ENCODE measurements at regions not wholly inside any gene's neighbourhood (a gene's known extent, or its start where the extent isn't known, plus 50 kb on each side); places are given as distances from the start of the nearest gene placed in this dataset.

DNA sequence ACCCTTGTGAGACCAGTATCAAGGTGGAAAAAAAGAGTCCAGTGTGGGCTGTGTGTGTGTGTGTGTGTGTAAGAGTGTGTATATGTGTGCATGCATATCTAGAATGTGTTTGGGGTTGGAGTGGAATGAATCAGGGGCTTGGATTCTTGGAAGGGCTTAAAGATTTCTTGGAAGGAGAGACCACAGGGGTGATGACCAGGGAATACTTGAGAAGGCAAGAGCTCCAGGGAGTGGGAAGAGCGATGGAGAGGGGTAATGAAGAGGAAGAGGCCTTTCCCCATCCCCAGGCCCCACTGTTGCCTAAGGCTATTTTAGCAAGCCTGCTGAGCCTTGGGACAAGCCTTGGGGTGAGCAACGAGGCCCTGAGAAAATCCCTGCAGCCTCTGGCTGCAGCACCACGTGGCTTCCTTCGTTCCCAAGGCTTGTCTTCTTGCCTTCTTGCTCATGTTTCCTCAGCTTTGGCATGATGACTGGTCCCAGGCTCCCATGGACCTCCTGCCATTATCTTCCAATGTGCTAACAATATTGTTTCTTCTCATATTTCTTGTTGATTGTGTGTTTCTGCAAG, 663.4 kb downstream of the INHBA start:
- no peaks in the 10 kb centered on the region for H3K36me3 ChIP-seq
- H3K9me3 ChIP-seq, result no peaks in the 10 kb centered on the region

DNA sequence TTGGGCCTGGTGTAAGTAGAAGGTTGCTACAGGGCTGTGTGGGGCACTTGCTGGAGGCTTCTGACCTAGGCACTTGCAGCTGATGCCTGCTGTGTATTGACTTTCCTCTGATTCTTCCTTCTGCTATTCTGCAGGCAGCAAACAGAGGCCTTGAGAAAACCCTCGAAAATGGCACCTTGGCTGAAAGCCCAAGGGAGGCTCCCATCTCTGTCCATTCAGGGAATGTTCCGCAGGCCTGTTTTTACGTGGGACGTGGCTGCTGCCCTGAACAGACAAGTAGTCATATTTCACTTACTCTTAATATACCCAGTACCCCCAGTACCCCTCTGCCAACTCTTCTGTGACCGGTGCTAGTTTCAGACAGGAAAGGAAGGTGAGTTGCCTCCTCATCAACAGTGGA, 664.7 kb downstream of the INHBA start:
- no peak overlapping the region for H3K4me3 ChIP-seq (ENCODE audit: low read depth in 1 of 2, low read length in 1 of 2)
- no peaks in the 10 kb centered on the region for H3K36me3 ChIP-seq
- H3K9me3 ChIP-seq, result no peaks in the 10 kb centered on the region
- TF ChIP-seq, protein P1, sequence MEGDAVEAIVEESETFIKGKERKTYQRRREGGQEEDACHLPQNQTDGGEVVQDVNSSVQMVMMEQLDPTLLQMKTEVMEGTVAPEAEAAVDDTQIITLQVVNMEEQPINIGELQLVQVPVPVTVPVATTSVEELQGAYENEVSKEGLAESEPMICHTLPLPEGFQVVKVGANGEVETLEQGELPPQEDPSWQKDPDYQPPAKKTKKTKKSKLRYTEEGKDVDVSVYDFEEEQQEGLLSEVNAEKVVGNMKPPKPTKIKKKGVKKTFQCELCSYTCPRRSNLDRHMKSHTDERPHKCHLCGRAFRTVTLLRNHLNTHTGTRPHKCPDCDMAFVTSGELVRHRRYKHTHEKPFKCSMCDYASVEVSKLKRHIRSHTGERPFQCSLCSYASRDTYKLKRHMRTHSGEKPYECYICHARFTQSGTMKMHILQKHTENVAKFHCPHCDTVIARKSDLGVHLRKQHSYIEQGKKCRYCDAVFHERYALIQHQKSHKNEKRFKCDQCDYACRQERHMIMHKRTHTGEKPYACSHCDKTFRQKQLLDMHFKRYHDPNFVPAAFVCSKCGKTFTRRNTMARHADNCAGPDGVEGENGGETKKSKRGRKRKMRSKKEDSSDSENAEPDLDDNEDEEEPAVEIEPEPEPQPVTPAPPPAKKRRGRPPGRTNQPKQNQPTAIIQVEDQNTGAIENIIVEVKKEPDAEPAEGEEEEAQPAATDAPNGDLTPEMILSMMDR (IDR thresholded peaks at IDR 0.05), result no peak
- no peaks in the 10 kb centered on the region for H3K4me1 ChIP-seq (ENCODE audit: control insufficient read depth in 1 of 2, insufficient read depth in 1 of 2, low read depth in 1 of 2, low read length in 1 of 2)
- H3K27me3 ChIP-seq, result no peaks in the 10 kb centered on the region
- no peak overlapping the region for H3K27ac ChIP-seq

More for the DNA sequence above, 663.4 kb downstream of the INHBA start:
- H3K27ac ChIP-seq, result no peak overlapping the region
- H3K4me3 ChIP-seq (ENCODE audit: low read depth in 1 of 2, low read length in 1 of 2), result no peak overlapping the region
- H3K4me1 ChIP-seq (ENCODE audit: control insufficient read depth in 1 of 2, insufficient read depth in 1 of 2, low read depth in 1 of 2, low read length in 1 of 2), result no peaks in the 10 kb centered on the region
- no peaks in the 10 kb centered on the region for H3K27me3 ChIP-seq
- TF ChIP-seq, protein P1 (IDR thresholded peaks at IDR 0.05), result no peak

DNA sequence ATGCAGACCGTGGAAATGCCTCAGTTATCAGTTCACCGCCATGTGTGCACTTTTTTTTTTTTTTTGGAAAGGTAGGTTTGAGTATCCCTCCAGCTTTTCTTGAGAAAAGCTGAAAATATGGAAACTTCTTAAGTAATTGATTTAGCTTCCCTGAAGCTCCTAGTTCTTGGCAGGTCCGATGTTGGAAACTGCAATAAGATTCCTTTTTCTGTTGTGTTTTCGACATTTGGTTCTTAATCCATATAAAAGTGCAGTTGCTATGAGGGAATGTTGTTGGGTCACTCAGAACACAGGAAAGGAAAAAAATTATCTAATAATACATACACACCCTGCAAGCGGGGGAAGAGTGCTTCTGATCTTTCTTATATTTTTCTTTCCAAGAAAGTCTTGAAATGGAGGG, 665.2 kb downstream of the INHBA start:
- H3K4me3 ChIP-seq (ENCODE audit: low read depth in 1 of 2, low read length in 1 of 2), result no peak overlapping the region
- TF ChIP-seq, protein P1 (IDR thresholded peaks at IDR 0.05), result no peak
- no peaks in the 10 kb centered on the region for H3K27me3 ChIP-seq
- no peaks in the 10 kb centered on the region for H3K36me3 ChIP-seq
- no peak overlapping the region for H3K27ac ChIP-seq
- no peaks in the 10 kb centered on the region for H3K4me1 ChIP-seq (ENCODE audit: control insufficient read depth in 1 of 2, insufficient read depth in 1 of 2, low read depth in 1 of 2, low read length in 1 of 2)
- H3K9me3 ChIP-seq, result no peaks in the 10 kb centered on the region

DNA sequence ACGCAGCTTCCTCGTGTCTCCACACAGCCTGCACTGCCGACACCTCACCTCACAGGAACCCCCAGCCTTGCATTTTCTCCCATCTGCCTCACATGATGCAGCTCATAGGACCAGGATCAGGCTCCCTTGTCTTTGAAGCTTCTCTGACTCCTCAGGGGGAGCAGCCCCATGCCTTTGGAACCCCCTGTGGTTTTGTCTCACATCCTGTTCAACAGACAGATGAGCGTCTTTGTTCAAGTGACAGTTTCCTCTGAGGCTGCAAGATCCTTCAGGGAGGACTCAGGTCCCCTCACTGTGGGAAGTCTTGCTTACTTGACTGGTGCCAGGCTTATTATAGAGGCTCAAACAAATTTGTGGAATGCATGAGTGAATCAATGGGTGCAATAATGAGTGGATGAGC, 667.1 kb downstream of the INHBA start:
- no peak overlapping the region for H3K4me3 ChIP-seq (ENCODE audit: low read depth in 1 of 2, low read length in 1 of 2)
- no peak overlapping the region for H3K27ac ChIP-seq
- no peaks in the 10 kb centered on the region for H3K36me3 ChIP-seq
- TF ChIP-seq, protein P1 (IDR thresholded peaks at IDR 0.05), result no peak
- H3K4me1 ChIP-seq (ENCODE audit: control insufficient read depth in 1 of 2, insufficient read depth in 1 of 2, low read depth in 1 of 2, low read length in 1 of 2), result no peaks in the 10 kb centered on the region
- H3K27me3 ChIP-seq, result no peaks in the 10 kb centered on the region
- H3K9me3 ChIP-seq, result no peaks in the 10 kb centered on the region

DNA sequence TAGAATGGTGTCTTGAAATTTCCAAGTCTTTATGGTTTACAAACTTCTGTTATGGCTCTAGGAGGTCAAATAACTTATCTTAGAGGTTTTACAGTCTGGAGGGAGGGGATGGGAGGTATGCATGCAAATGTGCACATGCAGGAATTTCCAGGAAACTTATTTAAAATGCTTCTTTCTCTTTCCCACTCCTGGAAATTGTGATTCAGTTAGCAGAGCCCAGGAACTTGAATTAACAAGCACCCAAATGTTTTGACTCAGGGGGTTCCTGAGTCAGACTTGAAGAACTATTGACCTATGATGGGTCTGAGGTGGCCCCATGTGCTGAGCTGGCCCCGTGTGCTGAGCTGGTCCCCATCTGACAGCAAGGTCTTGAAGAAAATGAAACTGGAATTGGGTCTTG, 669.4 kb downstream of the INHBA start:
- TF ChIP-seq, protein P1 (IDR thresholded peaks at IDR 0.05), result no peak
- Histone ChIP-seq H3K4me3 (ENCODE audit: low read depth in 1 of 2, low read length in 1 of 2) (no peak overlapping the region), H3K4me1 (ENCODE audit: control insufficient read depth in 1 of 2, insufficient read depth in 1 of 2, low read depth in 1 of 2, low read length in 1 of 2) (no peaks in the 10 kb centered on the region), H3K9me3 (no peaks in the 10 kb centered on the region), H3K36me3 (no peaks in the 10 kb centered on the region), H3K27me3 (no peaks in the 10 kb centered on the region), H3K27ac (no peak overlapping the region)

DNA sequence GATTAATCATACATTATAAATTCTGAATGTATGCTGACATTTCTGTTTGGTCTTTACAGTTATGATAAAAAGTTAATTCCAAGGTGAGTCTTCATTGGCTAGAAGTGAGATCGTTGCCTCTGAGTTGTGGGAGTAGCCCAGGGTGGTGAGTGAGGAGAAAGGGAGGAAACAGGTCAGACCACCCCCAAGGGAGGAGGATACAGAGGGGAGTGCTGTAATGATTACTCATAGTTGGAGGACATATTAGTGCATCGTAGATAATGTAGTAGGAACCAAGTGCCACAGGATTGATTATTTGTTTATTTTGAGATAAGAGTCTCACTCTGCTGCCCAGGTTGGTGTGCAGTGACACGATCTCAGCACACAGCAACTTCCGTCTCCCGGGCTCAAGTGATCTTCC, 672.2 kb downstream of the INHBA start:
- Histone ChIP-seq H3K27ac (no peak overlapping the region), H3K36me3 (no peaks in the 10 kb centered on the region), H3K27me3 (no peaks in the 10 kb centered on the region), H3K4me3 (ENCODE audit: low read depth in 1 of 2, low read length in 1 of 2) (no peak overlapping the region), H3K9me3 (no peaks in the 10 kb centered on the region), H3K4me1 (ENCODE audit: control insufficient read depth in 1 of 2, insufficient read depth in 1 of 2, low read depth in 1 of 2, low read length in 1 of 2) (no peaks in the 10 kb centered on the region)
- TF ChIP-seq, protein P1 (IDR thresholded peaks at IDR 0.05), result no peak
